WTC11 (cell line): ENCODE measurements at regions not wholly inside any gene's neighbourhood (a gene's known extent, or its start where the extent isn't known, plus 50 kb on each side); places are given as distances from the start of the nearest gene placed in this dataset.
A peak's percentile ranks its signal among the peaks of the same experiment; 100 is the strongest.

ENCODE experiments used
- ATAC-seq: fragments of 200-7000 bp; cut with Tn5 transposase; 2 replicates; pipeline ENCODE4 v1.10.0; 2021; ENCODE audit warnings: mild to moderate bottlenecking, moderate library complexity
- CTCF ChIA-PET: fragments of 300-600 bp; sonication (Branson Sonifier 250); formaldehyde crosslinking; loops from one replicate; lab custom pipeline; 2021; ENCODE audit warnings: antibody characterized with exemption; lab: Charles Lee
- POLR2A ChIA-PET: fragments of 350-600 bp; sonication (Branson Sonifier 250); formaldehyde crosslinking; loops from one replicate; lab custom pipeline; 2021; ENCODE audit warnings: antibody characterized with exemption; lab: Charles Lee
- DNase-seq: peaks from one replicate; pipeline ENCODE4 v3.0.0; 2021; ENCODE audit warnings: low spot score
- H3K27ac Mint-ChIP-seq: 2 replicates; pipeline ENCODE4 v1.8.0; 2021; ENCODE audit warnings: mixed read lengths
- H3K27me3 Mint-ChIP-seq: 2 replicates; pipeline ENCODE4 v1.8.0; 2021; ENCODE audit warnings: low read depth, mild to moderate bottlenecking, moderate library complexity, mixed read lengths
- H3K36me3 Mint-ChIP-seq: 2 replicates; pipeline ENCODE4 v1.8.0; 2021; ENCODE audit warnings: mixed read lengths
- H3K4me1 Mint-ChIP-seq: 2 replicates; pipeline ENCODE4 v1.8.0; 2022; ENCODE audit warnings: mixed read lengths
- H3K4me3 Mint-ChIP-seq: 2 replicates; pipeline ENCODE4 v1.8.0; 2021; ENCODE audit warnings: mild to moderate bottlenecking, moderate library complexity, mixed read lengths
- H3K9me3 Mint-ChIP-seq: 2 replicates; pipeline ENCODE4 v1.8.0; 2021; ENCODE audit warnings: mixed read lengths
- ARID4B ChIP-seq: sonication (generic); formaldehyde crosslinking; IDR thresholded peaks from 2 replicates; pipeline ENCODE4 v1.8.0; 2023; ENCODE audit warnings: missing genetic modification reagents, mild to moderate bottlenecking, borderline replicate concordance
- ERG ChIP-seq: fragments of 250-450 bp; sonication (Bioruptor Pico); IDR thresholded peaks from 2 replicates; pipeline ENCODE4 v1.8.0; 2021; ENCODE audit warnings: mild to moderate bottlenecking
- GABPB1 ChIP-seq: sonication (generic); formaldehyde crosslinking; IDR thresholded peaks from 2 replicates; pipeline ENCODE4 v1.8.1; 2023; ENCODE audit warnings: mild to moderate bottlenecking, missing genetic modification reagents
- GRHL2 ChIP-seq: fragments of 250-450 bp; sonication (Bioruptor Pico); IDR thresholded peaks from 2 replicates; pipeline ENCODE4 v1.8.0; 2022; ENCODE audit warnings: mild to moderate bottlenecking, moderate library complexity; ENCODE audit not compliant: insufficient replicate concordance, severe bottlenecking
- IRF1 ChIP-seq: sonication (generic); formaldehyde crosslinking; IDR thresholded peaks from 2 replicates; pipeline ENCODE4 v1.8.0; 2023; ENCODE audit warnings: missing genetic modification reagents
- IRF2 ChIP-seq: sonication (generic); formaldehyde crosslinking; IDR thresholded peaks from 2 replicates; pipeline ENCODE4 v1.8.0; 2022; ENCODE audit warnings: low read depth, missing genetic modification reagents, borderline replicate concordance
- JUN ChIP-seq: sonication (generic); formaldehyde crosslinking; IDR thresholded peaks from 2 replicates; pipeline ENCODE4 v1.8.0; 2023; ENCODE audit warnings: mild to moderate bottlenecking, missing genetic modification reagents
- NFATC4 ChIP-seq: fragments of 250-450 bp; sonication (Bioruptor Pico); IDR thresholded peaks from 2 replicates; pipeline ENCODE4 v1.9.0; 2021; ENCODE audit warnings: mild to moderate bottlenecking
- NFE2L1 ChIP-seq: sonication (generic); formaldehyde crosslinking; IDR thresholded peaks from 2 replicates; pipeline ENCODE4 v1.8.1; 2023; ENCODE audit warnings: missing genetic modification reagents
- NFYB ChIP-seq: sonication (generic); formaldehyde crosslinking; conservative IDR thresholded peaks from 2 replicates; pipeline ENCODE4 v1.8.0; 2022; ENCODE audit warnings: low read depth, missing genetic modification reagents
- NR2C2 ChIP-seq: sonication (generic); formaldehyde crosslinking; IDR thresholded peaks from 2 replicates; pipeline ENCODE4 v1.8.0; 2022; ENCODE audit warnings: mild to moderate bottlenecking, missing genetic modification reagents
- PRDM15 ChIP-seq: sonication (generic); formaldehyde crosslinking; IDR thresholded peaks from 2 replicates; pipeline ENCODE4 v1.8.0; 2022; ENCODE audit warnings: missing genetic modification reagents
- SOX15 ChIP-seq: fragments of 250-450 bp; sonication (Bioruptor Pico); IDR thresholded peaks from 2 replicates; pipeline ENCODE4 v1.9.0; 2021; ENCODE audit warnings: mild to moderate bottlenecking
- SP1 ChIP-seq: sonication (generic); formaldehyde crosslinking; conservative IDR thresholded peaks from 2 replicates; pipeline ENCODE4 v1.8.1; 2022; ENCODE audit warnings: missing genetic modification reagents
- TCF7 ChIP-seq: sonication (generic); formaldehyde crosslinking; IDR thresholded peaks from 2 replicates; pipeline ENCODE4 v1.8.0; 2022; ENCODE audit warnings: mild to moderate bottlenecking, low read depth, missing genetic modification reagents, moderate library complexity
- TEAD1 ChIP-seq: sonication (generic); formaldehyde crosslinking; IDR thresholded peaks from 2 replicates; pipeline ENCODE4 v1.8.0; 2022; ENCODE audit warnings: mild to moderate bottlenecking, missing genetic modification reagents
- ZNF219 ChIP-seq: sonication (generic); formaldehyde crosslinking; IDR thresholded peaks from 2 replicates; pipeline ENCODE4 v1.8.0; 2023; ENCODE audit warnings: missing genetic modification reagents, mild to moderate bottlenecking, borderline replicate concordance
- ZNF317 ChIP-seq: sonication (generic); formaldehyde crosslinking; IDR thresholded peaks from 2 replicates; pipeline ENCODE4 v1.8.1; 2023; ENCODE audit warnings: low read depth, mild to moderate bottlenecking, moderate library complexity, missing genetic modification reagents, borderline replicate concordance
- ZNF425 ChIP-seq: fragments of 250-450 bp; sonication (Bioruptor Pico); conservative IDR thresholded peaks from 2 replicates; pipeline ENCODE4 v1.9.0; 2021; ENCODE audit warnings: mild to moderate bottlenecking
- ZNF671 ChIP-seq: fragments of 250-450 bp; sonication (Bioruptor Pico); IDR thresholded peaks from 2 replicates; pipeline ENCODE4 v1.8.0; 2021; ENCODE audit warnings: mild to moderate bottlenecking
- ZSCAN18 ChIP-seq: fragments of 250-450 bp; sonication (Bioruptor Pico); IDR thresholded peaks from 2 replicates; pipeline ENCODE4 v2.1.2; 2022; ENCODE audit warnings: mild to moderate bottlenecking, moderate library complexity

GRCh38 chr13:71171740-71172139, 695.3 kb downstream of the DACH1 start:
- no peak for ATAC-seq
- TF ChIP-seq ZSCAN18 (CRISPR knock-in tag): no peak
- H3K4me1 Mint-ChIP-seq: no peaks in the 10 kb centered on the region
- DNase-seq: no peak
- ChIA-PET POLR2A (no interaction called here), CTCF (no interaction called here)
- no peak overlapping the region for H3K4me3 Mint-ChIP-seq
- H3K9me3 Mint-ChIP-seq: no peaks in the 10 kb centered on the region
- no peaks in the 10 kb centered on the region for H3K27me3 Mint-ChIP-seq
- no peaks in the 10 kb centered on the region for H3K36me3 Mint-ChIP-seq
- H3K27ac Mint-ChIP-seq: no peak overlapping the region

GRCh38 chr13:71169180-71169579, 697.8 kb downstream of the DACH1 start:
- H3K36me3 Mint-ChIP-seq: no peaks in the 10 kb centered on the region
- H3K4me1 Mint-ChIP-seq: no peaks in the 10 kb centered on the region
- no peaks in the 10 kb centered on the region; the same call in 1 of the 2 replicates for H3K27me3 Mint-ChIP-seq
- H3K4me3 Mint-ChIP-seq: no peak overlapping the region
- ChIA-PET POLR2A (no interaction called here), CTCF (no interaction called here)
- DNase-seq: no peak
- no peaks in the 10 kb centered on the region for H3K9me3 Mint-ChIP-seq
- TF ChIP-seq NFE2L1 (CRISPR knock-in tag) (no peak), GRHL2 (no peak), ZNF671 (CRISPR knock-in tag) (no peak), NFATC4 (CRISPR knock-in tag) (no peak), IRF2 (CRISPR knock-in tag) (no peak), ZNF317 (CRISPR knock-in tag) (no peak), IRF1 (CRISPR knock-in tag) (no peak)
- H3K27ac Mint-ChIP-seq: no peak overlapping the region
- ATAC-seq: no peak

GRCh38 chr13:71156550-71156949, 710.5 kb downstream of the DACH1 start:
- CTCF ChIA-PET: no interaction called here
- no peak overlapping the region for H3K27ac Mint-ChIP-seq
- H3K9me3 Mint-ChIP-seq: peaks cover 8% of the 10 kb centered on the region
- H3K36me3 Mint-ChIP-seq: no peaks in the 10 kb centered on the region
- no peaks in the 10 kb centered on the region for H3K27me3 Mint-ChIP-seq
- POLR2A ChIA-PET: no interaction called here
- H3K4me1 Mint-ChIP-seq: peaks cover 24% of the 10 kb centered on the region
- H3K4me3 Mint-ChIP-seq: no peak overlapping the region
- DNase-seq (no peak), ATAC-seq (peak; percentile 65)
- TF ChIP-seq ARID4B (CRISPR knock-in tag) (no peak), TEAD1 (CRISPR knock-in tag) (no peak), JUN (CRISPR knock-in tag) (no peak), NFYB (CRISPR knock-in tag) (no peak), TCF7 (CRISPR knock-in tag) (no peak), SP1 (no peak), NR2C2 (CRISPR knock-in tag) (no peak), GABPB1 (CRISPR knock-in tag) (no peak), ZNF219 (CRISPR knock-in tag) (no peak), ZNF425 (CRISPR knock-in tag) (no peak), PRDM15 (no peak), SOX15 (CRISPR knock-in tag) (no peak), ERG (no peak)
